Vagina (tissue), 2 donors: ENCODE measurements at regions not wholly inside any gene's neighbourhood (a gene's known extent, or its start where the extent isn't known, plus 50 kb on each side); places are given as distances from the start of the nearest gene placed in this dataset.

Experiments
- CTCF ChIP-seq, 3 experiments: fragments of 450-650 bp in 2 of 3; fragments of 200-600 bp in 1 of 3; sonication (generic) in 1 of 3; IDR thresholded peaks; one replicate each; pipeline ENCODE4 v1.5.1; 2017 to 2019; ENCODE audit warnings: antibody characterized with exemption in 3 of 3, mild to moderate bottlenecking in 2 of 3, moderate library complexity in 2 of 3
- POLR2A ChIP-seq, 2 donors: fragments of 450-650 bp; IDR thresholded peaks; one replicate each; pipeline ENCODE4 v1.6.1; 2017; ENCODE audit warnings: antibody characterized with exemption in 2 of 2, mild to moderate bottlenecking in 2 of 2, moderate library complexity in 2 of 2

- no peak for TF ChIP-seq CTCF (IDR thresholded peaks at IDR 0.05)
- TF ChIP-seq POLR2A (IDR thresholded peaks at IDR 0.05) = no peak
Observed at GRCh38 chr4:96356591-96357370, 516.9 kb downstream of the PDHA2 start.
